Right lobe of liver (tissue), 4 donors: ENCODE measurements at regions not wholly inside any gene's neighbourhood (a gene's known extent, or its start where the extent isn't known, plus 50 kb on each side); places are given as distances from the start of the nearest gene placed in this dataset.

Experiments used
- CTCF ChIP-seq, 4 donors: fragments of 200-600 bp in 3 of 4; fragments of 450-650 bp in 1 of 4; IDR thresholded peaks; one replicate each; pipeline versions ENCODE4 v1.5.1 to v1.8.0; 2016 to 2022; ENCODE audit warnings: antibody characterized with exemption in 4 of 4, mild to moderate bottlenecking in 2 of 4
- POLR2A ChIP-seq: fragments of 450-650 bp; IDR thresholded peaks from one replicate; pipeline ENCODE4 v1.6.1; 2017; ENCODE audit warnings: antibody characterized with exemption, mild to moderate bottlenecking
- donor health status: DM: no; HTN: no; CAD: no.
- donor health status: DM: no; HTN: no; CAD: no.
- donor health status: DM: no; HTN: yes; CAD: no.

GRCh38 chr1:185601189-185601588 is 133.0 kb upstream of the HMCN1 start:
- TF ChIP-seq CTCF (IDR thresholded peaks at IDR 0.05) (no peak), POLR2A (no peak)
